Adrenal gland (tissue), 5 donors: ENCODE measurements at regions not wholly inside any gene's neighbourhood (a gene's known extent, or its start where the extent isn't known, plus 50 kb on each side); places are given as distances from the start of the nearest gene placed in this dataset.

Source experiments
- CTCF ChIP-seq, 6 experiments: fragments of 450-650 bp in 4 of 6; fragments of 200-600 bp in 2 of 6; sonication (generic) in 1 of 6; IDR thresholded peaks; 1 replicate in 5 of 6; 2 replicates in 1 of 6; pipeline versions ENCODE4 v1.5.1 to v1.8.0; 2016 to 2021; ENCODE audit warnings: antibody characterized with exemption in 6 of 6, mild to moderate bottlenecking in 2 of 6, moderate library complexity in 1 of 6
- POLR2A ChIP-seq, 2 donors: fragments of 450-650 bp; IDR thresholded peaks; one replicate each; pipeline ENCODE4 v1.6.1; 2017; ENCODE audit warnings: antibody characterized with exemption in 2 of 2, mild to moderate bottlenecking in 2 of 2, moderate library complexity in 1 of 2
- donor health status: DM: no; HTN: no; CAD: no.

GRCh38 chr9:85243977-85244376 lies 497.8 kb downstream of the AGTPBP1 start:
- TF ChIP-seq CTCF (IDR thresholded peaks at IDR 0.05) = no peak
- TF ChIP-seq POLR2A (IDR thresholded peaks at IDR 0.05) = no peak
